GM12878 (cell line): ENCODE measurements at regions not wholly inside any gene's neighbourhood (a gene's known extent, or its start where the extent isn't known, plus 50 kb on each side); places are given as distances from the start of the nearest gene placed in this dataset.
"Not testable (repeated sequence)": the region's sequence is repeated elsewhere in the genome, so short reads cannot be mapped to it uniquely, and the experiment has no call there.

ENCODE experiments used
- ATAC-seq: fragments of 200-7000 bp; cut with Tn5 transposase; 3 replicates; pipeline ENCODE4 v1.9.1; 2020; ENCODE audit warnings: mild to moderate bottlenecking, moderate library complexity
- BruUV-seq: library from RNA; stranded (reverse); fragments of 400-500 nt; replicated peaks from 2 replicates; lab custom pipeline; 2021; lab: Mats Ljungman, UMichigan
- CTCF ChIA-PET: fragments of 300-600 bp; sonication (Branson Sonifier 250); formaldehyde crosslinking; extraction: SDS; loops from one replicate; lab custom pipeline; 2021; ENCODE audit warnings: inconsistent platforms; lab: Yijun Ruan, JAX
- POLR2A ChIA-PET: fragments of 350-600 bp; formaldehyde crosslinking; extraction: SDS; loops from one replicate; lab custom pipeline; 2021; ENCODE audit warnings: inconsistent platforms; lab: Charles Lee
- RAD21 ChIA-PET: fragments of 300-600 bp; sonication (Branson Sonifier 250); formaldehyde crosslinking; loops from one replicate; lab custom pipeline; 2023; ENCODE audit warnings: antibody characterized with exemption; ENCODE audit not compliant: unreplicated experiment; lab: Charles Lee
- SMC1A ChIA-PET: fragments of 300-600 bp; sonication (Branson Sonifier 250); formaldehyde crosslinking; loops from one replicate; lab custom pipeline; 2023; ENCODE audit not compliant: unreplicated experiment, uncharacterized antibody; lab: Charles Lee
- DNase-seq: peaks from one replicate; pipeline ENCODE4 v3.0.0-alpha.2; 2011; ENCODE audit warnings: low read depth, low spot score
- FAIRE-seq: peaks from 3 replicates; lab custom pipeline; 2011; peaks lifted over from hg19 to GRCh38; lab: Jason Lieb, UNC
- H2AFZ ChIP-seq: 2 replicates; pipeline ENCODE4 v1.6.0; 2011; ENCODE audit warnings: low read depth, low read length, control low read depth; ENCODE audit not compliant: control insufficient read depth
- H3K27ac ChIP-seq: 2 replicates; pipeline ENCODE4 v1.5.1; 2011; ENCODE audit warnings: control low read depth; ENCODE audit not compliant: control insufficient read depth, insufficient read depth
- H3K27me3 ChIP-seq, 2 experiments: replicated peaks in 1 of 2; 2 replicates each; pipeline versions ENCODE4 v1.6.0 to v1.6.1; 2011; ENCODE audit warnings: low read length in 1 of 2; ENCODE audit not compliant: control insufficient read depth in 2 of 2, insufficient read depth in 2 of 2
- H3K36me3 ChIP-seq, 2 experiments: 2 replicates each; pipeline ENCODE4 v1.5.1; 2011; ENCODE audit warnings: low read length in 1 of 2; ENCODE audit not compliant: control insufficient read depth in 2 of 2, insufficient read depth in 2 of 2
- H3K4me1 ChIP-seq: 2 replicates; pipeline ENCODE4 v1.6.1; 2011; ENCODE audit warnings: mild to moderate bottlenecking, low read length, moderate library complexity, mixed read lengths; ENCODE audit not compliant: control insufficient read depth, insufficient read depth
- H3K4me2 ChIP-seq: 2 replicates; pipeline ENCODE4 v1.6.0; 2011; ENCODE audit warnings: control low read depth; ENCODE audit not compliant: control insufficient read depth, insufficient read depth
- H3K4me3 ChIP-seq: fragments of 200-600 bp; sonication (generic); 2 replicates; pipeline ENCODE4 v1.5.1; 2016
- H3K79me2 ChIP-seq: 2 replicates; pipeline ENCODE4 v1.6.0; 2011; ENCODE audit warnings: low read length; ENCODE audit not compliant: control insufficient read depth, insufficient read depth
- H3K9ac ChIP-seq: 2 replicates; pipeline ENCODE4 v1.8.0; 2011; ENCODE audit warnings: low read length, control low read depth, mixed read lengths; ENCODE audit not compliant: control insufficient read depth, insufficient read depth
- H3K9me3 ChIP-seq: replicated peaks from 3 replicates; pipeline ENCODE4 v1.5.1; 2011; ENCODE audit warnings: mild to moderate bottlenecking, low read length; ENCODE audit not compliant: control insufficient read depth, insufficient read depth
- H4K20me1 ChIP-seq: 2 replicates; pipeline ENCODE4 v1.6.0; 2011; ENCODE audit not compliant: control insufficient read depth, insufficient read depth
- HDAC6 ChIP-seq: fragments of 200-600 bp; sonication (generic); IDR thresholded peaks from one replicate; pipeline ENCODE4 v1.8.0; 2017; ENCODE audit warnings: antibody characterized with exemption; ENCODE audit not compliant: unreplicated experiment
- JUND ChIP-seq: IDR thresholded peaks from 2 replicates; pipeline ENCODE4 v1.6.1; 2012; ENCODE audit warnings: low read depth, mild to moderate bottlenecking, low read length, improper control_type of control experiment, moderate library complexity
- KDM1A ChIP-seq: fragments of 200-600 bp; sonication (generic); IDR thresholded peaks from 2 replicates; pipeline ENCODE4 v1.6.1; 2016; ENCODE audit warnings: borderline replicate concordance
- NKRF ChIP-seq: fragments of 450-650 bp; conservative IDR thresholded peaks from 2 replicates; pipeline ENCODE4 v1.6.1; 2017; ENCODE audit warnings: mild to moderate bottlenecking, moderate library complexity
- POLR2A ChIP-seq: IDR thresholded peaks from 2 replicates; pipeline ENCODE4 v1.6.1; 2011; ENCODE audit warnings: low read depth, mild to moderate bottlenecking, low read length
- SMAD5 ChIP-seq: IDR thresholded peaks from 2 replicates; pipeline ENCODE4 v1.6.1; 2016; ENCODE audit warnings: antibody characterized with exemption, low read depth
- WGBS: methylation state at CpG from one replicate; pipeline ENCODE4 v1.1.6; 2016; ENCODE audit warnings: low lambda C conversion rate; ENCODE audit not compliant: insufficient replicate concordance, insufficient coverage; ENCODE audit errors: missing lambda C conversion rate; 5-methylcytosine and 5-hydroxymethylcytosine counted together
- in situ Hi-C: fragments of 300-500 bp; cut with MboI; formaldehyde crosslinking; loops from 9 replicates; pipeline ENCODE4 v1.14.3; 2018; ENCODE audit warnings: mixed read lengths
- intact Hi-C: fragments of 100-400 bp; cut with micrococcal nuclease; formaldehyde crosslinking; loops from one replicate; pipeline ENCODE4 v1.14.2; 2022; ENCODE audit not compliant: unreplicated experiment

GRCh38 chr10:123367195-123367594, 213.0 kb downstream of the BUB3 start (continued):
- no peak for TF ChIP-seq JUND
- no peak for TF ChIP-seq POLR2A
- TF ChIP-seq NKRF = no peak
- TF ChIP-seq HDAC6 = no peak
- TF ChIP-seq SMAD5 = no peak
- TF ChIP-seq KDM1A = no peak
- TF ChIP-seq, all 136 proteins: peak for 0

- H2AFZ ChIP-seq, RAD21 ChIA-PET, POLR2A ChIA-PET, H3K27ac ChIP-seq, H3K9me3 ChIP-seq, H3K4me3 ChIP-seq, DNase-seq, BruUV-seq, H3K27me3 ChIP-seq, FAIRE-seq, H3K36me3 ChIP-seq, ATAC-seq, CTCF ChIA-PET, H3K79me2 ChIP-seq, H3K9ac ChIP-seq, H4K20me1 ChIP-seq, H3K4me1 ChIP-seq, H3K4me2 ChIP-seq, intact Hi-C loops, in situ Hi-C loops: not testable (repeated sequence)
- 21% methylated on average over 2 of the region's 2 CpGs for WGBS
- SMC1A ChIA-PET = interaction anchor here (0.7 kb wide), 1 partner anchor 55 kb away, joined by 3 read pairs; no protein-coding TSS in a partner anchor
These were observed 217.4 kb downstream of the BUB3 start for GRCh38 chr10:123371626-123372025.
